DOHH2 (cell line): ENCODE measurements at regions not wholly inside any gene's neighbourhood (a gene's known extent, or its start where the extent isn't known, plus 50 kb on each side); places are given as distances from the start of the nearest gene placed in this dataset.

ENCODE experiments used
- CTCF ChIP-seq: fragments of 200-600 bp; sonication (generic); IDR thresholded peaks from one replicate; pipeline ENCODE4 v1.5.1; 2014; ENCODE audit warnings: antibody characterized with exemption, mild to moderate bottlenecking, low read depth, low read length; ENCODE audit not compliant: poor library complexity, severe bottlenecking
- EZH2phosphoT487 ChIP-seq: fragments of 200-600 bp; sonication (generic); IDR thresholded peaks from 2 replicates; pipeline ENCODE4 v1.6.1; 2017; ENCODE audit warnings: borderline replicate concordance, mild to moderate bottlenecking, antibody characterized with exemption, low read length, moderate library complexity, mixed read lengths

- no peak for TF ChIP-seq CTCF
- TF ChIP-seq EZH2phosphoT487, result no peak
Measured at GRCh38 chr9:78620764-78621163, 323.8 kb downstream of the PSAT1 start.
